Progenitor cell of endocrine pancreas (in vitro differentiated cells): ENCODE measurements at regions not wholly inside any gene's neighbourhood (a gene's known extent, or its start where the extent isn't known, plus 50 kb on each side); places are given as distances from the start of the nearest gene placed in this dataset.

Experiments
- DNase-seq: peaks from one replicate; pipeline ENCODE4 v3.0.0; 2021; ENCODE audit warnings: low spot score; ENCODE audit not compliant: unreplicated experiment
- H3K27ac Mint-ChIP-seq: 2 replicates; pipeline ENCODE4 v1.8.0; 2021; ENCODE audit warnings: mild to moderate bottlenecking, moderate library complexity, mixed read lengths
- H3K27me3 Mint-ChIP-seq: 2 replicates; pipeline ENCODE4 v1.8.0; 2021; ENCODE audit warnings: mixed read lengths
- H3K36me3 Mint-ChIP-seq: 2 replicates; pipeline ENCODE4 v1.8.0; 2022; ENCODE audit warnings: mixed read lengths; ENCODE audit not compliant: insufficient read depth
- H3K4me1 Mint-ChIP-seq: 2 replicates; pipeline ENCODE4 v1.8.0; 2021; ENCODE audit warnings: low read depth, mixed read lengths
- H3K4me3 Mint-ChIP-seq: 2 replicates; pipeline ENCODE4 v1.8.0; 2021; ENCODE audit warnings: low read depth, mild to moderate bottlenecking, moderate library complexity, mixed read lengths
- H3K9me3 Mint-ChIP-seq: 2 replicates; pipeline ENCODE4 v1.8.0; 2021; ENCODE audit warnings: low read depth, mixed read lengths
- TF ChIP-seq, protein P1 (sequence below): fragments of 200-600 bp; sonication (generic); IDR thresholded peaks from one replicate; pipeline ENCODE4 v1.5.0; 2021; ENCODE audit warnings: antibody characterized with exemption, mild to moderate bottlenecking; ENCODE audit not compliant: unreplicated experiment

- Mint-ChIP-seq H3K27ac (no peak overlapping the region), H3K36me3 (no peaks in the 10 kb centered on the region), H3K27me3 (peaks cover 12% of the 10 kb centered on the region), H3K4me1 (no peaks in the 10 kb centered on the region), H3K4me3 (no peak overlapping the region), H3K9me3 (no peaks in the 10 kb centered on the region)
- DNase-seq = no peak
- TF ChIP-seq, protein P1, sequence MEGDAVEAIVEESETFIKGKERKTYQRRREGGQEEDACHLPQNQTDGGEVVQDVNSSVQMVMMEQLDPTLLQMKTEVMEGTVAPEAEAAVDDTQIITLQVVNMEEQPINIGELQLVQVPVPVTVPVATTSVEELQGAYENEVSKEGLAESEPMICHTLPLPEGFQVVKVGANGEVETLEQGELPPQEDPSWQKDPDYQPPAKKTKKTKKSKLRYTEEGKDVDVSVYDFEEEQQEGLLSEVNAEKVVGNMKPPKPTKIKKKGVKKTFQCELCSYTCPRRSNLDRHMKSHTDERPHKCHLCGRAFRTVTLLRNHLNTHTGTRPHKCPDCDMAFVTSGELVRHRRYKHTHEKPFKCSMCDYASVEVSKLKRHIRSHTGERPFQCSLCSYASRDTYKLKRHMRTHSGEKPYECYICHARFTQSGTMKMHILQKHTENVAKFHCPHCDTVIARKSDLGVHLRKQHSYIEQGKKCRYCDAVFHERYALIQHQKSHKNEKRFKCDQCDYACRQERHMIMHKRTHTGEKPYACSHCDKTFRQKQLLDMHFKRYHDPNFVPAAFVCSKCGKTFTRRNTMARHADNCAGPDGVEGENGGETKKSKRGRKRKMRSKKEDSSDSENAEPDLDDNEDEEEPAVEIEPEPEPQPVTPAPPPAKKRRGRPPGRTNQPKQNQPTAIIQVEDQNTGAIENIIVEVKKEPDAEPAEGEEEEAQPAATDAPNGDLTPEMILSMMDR = no peak
Measured at GRCh38 chr3:194840661-194841514, 155.2 kb downstream of the FAM43A start.

GRCh38 chr3:194841515-194841841 lies 155.8 kb downstream of the FAM43A start:
- H3K27me3 Mint-ChIP-seq = peaks cover 8% of the 10 kb centered on the region
- TF ChIP-seq, protein P1 = no peak
- H3K9me3 Mint-ChIP-seq = no peaks in the 10 kb centered on the region
- H3K36me3 Mint-ChIP-seq = no peaks in the 10 kb centered on the region
- no peaks in the 10 kb centered on the region for H3K4me1 Mint-ChIP-seq
- no peak for DNase-seq
- H3K27ac Mint-ChIP-seq = no peak overlapping the region
- H3K4me3 Mint-ChIP-seq = no peak overlapping the region

GRCh38 chr3:194843556-194843955 lies 157.9 kb downstream of the FAM43A start:
- TF ChIP-seq, protein P1 = no peak
- Mint-ChIP-seq H3K36me3 (no peaks in the 10 kb centered on the region), H3K4me1 (no peaks in the 10 kb centered on the region), H3K27me3 (peaks cover 3% of the 10 kb centered on the region), H3K4me3 (no peak overlapping the region), H3K9me3 (no peaks in the 10 kb centered on the region), H3K27ac (no peak overlapping the region)
- DNase-seq = no peak

DNA sequence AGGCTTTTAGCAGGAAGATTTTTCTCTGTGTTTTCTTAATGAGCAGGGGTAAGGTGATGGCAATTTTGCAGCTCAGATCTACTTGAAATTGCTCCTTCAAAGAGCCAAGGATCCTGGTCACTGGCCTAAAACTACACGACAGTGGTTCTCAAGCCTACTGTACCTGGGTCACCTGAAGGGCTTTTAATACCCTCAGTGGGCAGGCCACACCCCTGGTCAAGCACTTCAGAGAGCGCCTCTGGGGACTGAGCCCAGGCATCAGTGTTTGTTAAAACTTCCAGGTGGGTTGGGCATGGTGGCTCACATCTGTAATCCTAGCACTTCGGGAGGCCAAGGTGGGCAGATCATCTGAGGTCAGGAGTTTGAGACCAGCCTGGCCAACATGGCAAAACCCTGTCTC lies 158.4 kb downstream of the FAM43A start:
- H3K9me3 Mint-ChIP-seq = no peaks in the 10 kb centered on the region
- no peaks in the 10 kb centered on the region for H3K36me3 Mint-ChIP-seq
- TF ChIP-seq, protein P1 = no peak

GRCh38 chr3:194849166-194849875 lies 163.6 kb downstream of the FAM43A start:
- H3K27me3 Mint-ChIP-seq = peaks cover 6% of the 10 kb centered on the region
- H3K36me3 Mint-ChIP-seq = no peaks in the 10 kb centered on the region
- no peak overlapping the region for H3K4me3 Mint-ChIP-seq
- TF ChIP-seq, protein P1 = no peak
- H3K27ac Mint-ChIP-seq = no peak overlapping the region
- peaks cover under 1% of the 10 kb centered on the region for H3K4me1 Mint-ChIP-seq
- H3K9me3 Mint-ChIP-seq = no peaks in the 10 kb centered on the region
- no peak for DNase-seq

More for the DNA sequence above, 158.4 kb downstream of the FAM43A start:
- peaks cover 3% of the 10 kb centered on the region for H3K27me3 Mint-ChIP-seq
- no peak overlapping the region for H3K4me3 Mint-ChIP-seq
- H3K4me1 Mint-ChIP-seq = no peaks in the 10 kb centered on the region
- no peak for DNase-seq
- no peak overlapping the region for H3K27ac Mint-ChIP-seq
